ENCODE measurements at regions not wholly inside any gene's neighbourhood (a gene's known extent, or its start where the extent isn't known, plus 50 kb on each side); places are given as distances from the start of the nearest gene placed in this dataset.

DNA sequence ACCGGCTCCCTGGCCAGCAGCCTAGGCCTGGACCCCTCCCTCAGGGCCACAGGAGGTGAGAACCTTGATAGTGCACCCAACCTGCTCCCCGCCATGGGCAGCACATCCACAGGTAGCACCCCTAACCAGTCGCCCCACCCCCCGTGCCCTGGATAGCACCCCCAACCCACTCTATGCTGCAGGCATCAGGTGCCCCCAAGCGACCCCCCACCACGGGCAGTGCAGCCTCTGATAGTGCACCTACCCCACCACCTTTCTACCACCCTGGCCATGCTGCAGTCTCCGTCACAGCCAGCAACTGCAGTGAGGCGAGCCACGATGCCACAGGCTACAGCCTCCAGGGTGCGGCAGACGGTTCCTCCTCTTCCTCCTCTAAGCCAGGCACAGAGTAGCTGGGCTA is 55.6 kb downstream of the SOWAHC start:
- TF ChIP-seq EZH2 (optimal IDR thresholded peaks at IDR 0.05; ENCODE audit: low read depth, low read length): no peak
- TF ChIP-seq EZH2phosphoT487 (IDR thresholded peaks at IDR 0.05; ENCODE audit: low read length): no peak
- TF ChIP-seq, protein P1, sequence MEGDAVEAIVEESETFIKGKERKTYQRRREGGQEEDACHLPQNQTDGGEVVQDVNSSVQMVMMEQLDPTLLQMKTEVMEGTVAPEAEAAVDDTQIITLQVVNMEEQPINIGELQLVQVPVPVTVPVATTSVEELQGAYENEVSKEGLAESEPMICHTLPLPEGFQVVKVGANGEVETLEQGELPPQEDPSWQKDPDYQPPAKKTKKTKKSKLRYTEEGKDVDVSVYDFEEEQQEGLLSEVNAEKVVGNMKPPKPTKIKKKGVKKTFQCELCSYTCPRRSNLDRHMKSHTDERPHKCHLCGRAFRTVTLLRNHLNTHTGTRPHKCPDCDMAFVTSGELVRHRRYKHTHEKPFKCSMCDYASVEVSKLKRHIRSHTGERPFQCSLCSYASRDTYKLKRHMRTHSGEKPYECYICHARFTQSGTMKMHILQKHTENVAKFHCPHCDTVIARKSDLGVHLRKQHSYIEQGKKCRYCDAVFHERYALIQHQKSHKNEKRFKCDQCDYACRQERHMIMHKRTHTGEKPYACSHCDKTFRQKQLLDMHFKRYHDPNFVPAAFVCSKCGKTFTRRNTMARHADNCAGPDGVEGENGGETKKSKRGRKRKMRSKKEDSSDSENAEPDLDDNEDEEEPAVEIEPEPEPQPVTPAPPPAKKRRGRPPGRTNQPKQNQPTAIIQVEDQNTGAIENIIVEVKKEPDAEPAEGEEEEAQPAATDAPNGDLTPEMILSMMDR (IDR thresholded peaks at IDR 0.05; ENCODE audit: low read length): no peak
- no peak overlapping the region for H3K27ac ChIP-seq (ENCODE audit: low read length)
- H3K9me2 ChIP-seq (replicated peaks; ENCODE audit: insufficient read depth, low read length): no peaks in the 10 kb centered on the region
- no peak overlapping the region for H3K4me2 ChIP-seq (ENCODE audit: low read depth, low read length)
- no peaks in the 10 kb centered on the region for H3K27me3 ChIP-seq (replicated peaks; ENCODE audit: insufficient read depth, low read length)
- H3K9me3 ChIP-seq (replicated peaks; ENCODE audit: insufficient read depth, low read length): no peaks in the 10 kb centered on the region
- no peaks in the 10 kb centered on the region for H4K20me1 ChIP-seq (ENCODE audit: insufficient read depth, low read length)
- H3K4me1 ChIP-seq (ENCODE audit: low read length): no peaks in the 10 kb centered on the region
- H3K36me3 ChIP-seq (replicated peaks; ENCODE audit: insufficient read depth, low read length): no peaks in the 10 kb centered on the region
- H3K4me3 ChIP-seq (ENCODE audit: low read length): no peak overlapping the region
- no peak overlapping the region for H2AFZ ChIP-seq (ENCODE audit: low read length)
- H3K79me2 ChIP-seq (ENCODE audit: low read length): no peaks in the 10 kb centered on the region
- H3K9ac ChIP-seq (ENCODE audit: low read length): no peak overlapping the region
- no peaks in the 10 kb centered on the region for H3F3A ChIP-seq (ENCODE audit: insufficient read depth, low read length)
- no peak for DNase-seq

DNA sequence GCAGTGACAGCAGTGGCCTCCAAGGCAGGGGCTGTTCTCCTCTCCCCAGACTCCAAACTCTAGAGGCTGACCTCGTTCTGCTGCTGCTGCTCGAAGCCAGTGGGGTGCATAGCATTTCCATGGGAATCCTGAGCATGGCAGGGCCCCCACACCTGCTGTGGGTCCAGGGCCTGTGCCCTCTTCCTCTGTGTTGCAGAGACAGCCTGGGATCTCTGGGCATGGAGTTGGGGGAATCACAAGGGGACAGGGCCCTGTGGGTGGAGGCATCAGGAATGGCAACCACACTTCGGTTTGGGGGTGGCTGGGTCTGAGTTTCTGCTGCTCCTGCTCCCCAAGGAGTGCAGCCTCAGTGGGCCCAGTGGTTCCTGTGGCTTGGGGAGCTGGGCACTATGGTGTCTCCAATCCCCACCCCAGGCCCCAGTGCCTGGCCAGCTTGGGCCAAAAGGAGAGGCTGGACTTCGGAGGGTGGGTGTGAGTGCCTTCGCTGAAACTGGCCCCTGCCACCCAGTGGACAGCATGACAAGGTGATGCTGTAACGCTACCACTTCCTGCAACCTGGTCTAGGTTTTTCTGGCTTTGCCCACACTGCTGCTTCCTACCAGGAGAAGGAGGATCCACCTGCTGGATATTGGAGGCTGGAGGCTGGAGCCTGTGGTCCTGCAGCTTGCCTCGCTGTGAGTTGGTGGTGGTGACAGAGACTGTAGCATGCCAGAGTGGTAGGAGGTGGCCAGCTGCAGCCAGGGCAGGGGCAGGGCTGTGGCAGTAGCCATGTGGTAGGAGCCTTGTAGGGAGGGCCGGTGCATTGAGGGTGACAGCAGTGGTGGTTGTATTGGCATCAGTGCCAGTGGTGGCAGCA is 56.6 kb downstream of the SOWAHC start:
- no peak overlapping the region for H3K27ac ChIP-seq (ENCODE audit: low read length)
- no peak overlapping the region for H3K4me3 ChIP-seq (ENCODE audit: low read length)
- H4K20me1 ChIP-seq (ENCODE audit: insufficient read depth, low read length): no peaks in the 10 kb centered on the region
- H3K4me2 ChIP-seq (ENCODE audit: low read depth, low read length): no peak overlapping the region
- H3K79me2 ChIP-seq (ENCODE audit: low read length): no peaks in the 10 kb centered on the region
- H3F3A ChIP-seq (ENCODE audit: insufficient read depth, low read length): no peaks in the 10 kb centered on the region
- no peaks in the 10 kb centered on the region for H3K27me3 ChIP-seq (replicated peaks; ENCODE audit: insufficient read depth, low read length)
- H3K9ac ChIP-seq (ENCODE audit: low read length): no peak overlapping the region
- H3K36me3 ChIP-seq (replicated peaks; ENCODE audit: insufficient read depth, low read length): no peaks in the 10 kb centered on the region
- no peaks in the 10 kb centered on the region for H3K9me3 ChIP-seq (replicated peaks; ENCODE audit: insufficient read depth, low read length)
- H3K9me2 ChIP-seq (replicated peaks; ENCODE audit: insufficient read depth, low read length): no peaks in the 10 kb centered on the region
- TF ChIP-seq, protein P1 (IDR thresholded peaks at IDR 0.05; ENCODE audit: low read length): no peak
- no peak for DNase-seq
- no peak overlapping the region for H2AFZ ChIP-seq (ENCODE audit: low read length)
- no peaks in the 10 kb centered on the region for H3K4me1 ChIP-seq (ENCODE audit: low read length)

DNA sequence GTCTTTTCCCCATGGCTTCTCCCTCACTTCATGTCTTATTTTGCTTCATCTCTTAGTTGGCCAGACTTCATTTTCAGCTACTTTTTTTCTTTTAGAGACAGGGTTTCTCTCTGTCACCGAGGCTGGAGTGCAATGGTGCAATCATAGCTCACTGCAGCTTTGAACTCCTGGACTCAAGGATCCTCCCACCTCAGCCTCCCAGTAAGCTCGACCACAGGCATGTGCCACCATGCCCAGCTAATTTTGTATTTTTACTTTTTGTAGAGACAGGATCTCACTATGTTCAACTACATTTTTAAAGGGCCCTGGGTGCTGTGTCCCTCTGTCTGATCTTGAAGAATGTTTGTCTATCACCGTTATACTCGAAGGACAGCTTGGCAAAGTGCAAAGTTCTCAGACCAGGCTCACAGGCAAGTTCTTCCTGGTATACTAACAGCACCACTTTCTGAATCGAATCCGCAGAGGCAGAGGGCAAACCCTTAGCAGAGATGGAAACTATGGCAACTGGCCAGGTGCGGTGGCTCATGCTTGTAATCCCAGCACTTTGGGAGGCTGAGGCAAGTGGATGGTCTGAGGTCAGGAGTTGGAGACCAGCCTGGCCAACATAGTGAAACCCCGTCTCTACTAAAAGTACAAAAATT is 60.9 kb downstream of the SOWAHC start:
- H3K36me3 ChIP-seq (replicated peaks; ENCODE audit: insufficient read depth, low read length): no peaks in the 10 kb centered on the region
- H3K79me2 ChIP-seq (ENCODE audit: low read length): no peaks in the 10 kb centered on the region
- no peak overlapping the region for H3K4me3 ChIP-seq (ENCODE audit: low read length)
- no peak for DNase-seq
- no peak overlapping the region for H2AFZ ChIP-seq (ENCODE audit: low read length)
- TF ChIP-seq EZH2 (optimal IDR thresholded peaks at IDR 0.05; ENCODE audit: low read depth, low read length) (no peak), EZH2phosphoT487 (IDR thresholded peaks at IDR 0.05; ENCODE audit: low read length) (no peak)
- TF ChIP-seq, protein P1 (IDR thresholded peaks at IDR 0.05; ENCODE audit: low read length): no peak
- H3K4me2 ChIP-seq (ENCODE audit: low read depth, low read length): no peak overlapping the region
- no peaks in the 10 kb centered on the region for H4K20me1 ChIP-seq (ENCODE audit: insufficient read depth, low read length)
- H3K9me2 ChIP-seq (replicated peaks; ENCODE audit: insufficient read depth, low read length): no peaks in the 10 kb centered on the region
- no peaks in the 10 kb centered on the region for H3K9me3 ChIP-seq (replicated peaks; ENCODE audit: insufficient read depth, low read length)
- no peak overlapping the region for H3K27ac ChIP-seq (ENCODE audit: low read length)
- H3K27me3 ChIP-seq (replicated peaks; ENCODE audit: insufficient read depth, low read length): no peaks in the 10 kb centered on the region
- H3K4me1 ChIP-seq (ENCODE audit: low read length): no peaks in the 10 kb centered on the region
- no peak overlapping the region for H3K9ac ChIP-seq (ENCODE audit: low read length)
- H3F3A ChIP-seq (ENCODE audit: insufficient read depth, low read length): no peaks in the 10 kb centered on the region
